Mesendoderm (in vitro differentiated cells): ENCODE measurements at regions not wholly inside any gene's neighbourhood (a gene's known extent, or its start where the extent isn't known, plus 50 kb on each side); places are given as distances from the start of the nearest gene placed in this dataset.

Experiments used
- DNase-seq: peaks from one replicate; pipeline ENCODE4 v3.0.0; 2013
- H2AK5ac ChIP-seq: 2 replicates; pipeline ENCODE4 v1.6.1; 2013; ENCODE audit warnings: low read length, inconsistent platforms
- H2BK120ac ChIP-seq: 2 replicates; pipeline ENCODE4 v1.6.1; 2013; ENCODE audit warnings: low read depth, mild to moderate bottlenecking, low read length, moderate library complexity, mixed read lengths
- H2BK15ac ChIP-seq: replicated peaks from 2 replicates; pipeline ENCODE4 v1.6.1; 2013; ENCODE audit warnings: low read depth, mild to moderate bottlenecking, moderate library complexity
- H2BK5ac ChIP-seq: 2 replicates; pipeline ENCODE4 v1.6.1; 2013; ENCODE audit warnings: low read length, inconsistent platforms
- H3K18ac ChIP-seq: 2 replicates; pipeline ENCODE4 v1.6.1; 2013; ENCODE audit warnings: mild to moderate bottlenecking, low read length, mixed read lengths
- H3K23ac ChIP-seq: one replicate; pipeline ENCODE4 v1.6.1; 2013; ENCODE audit warnings: low read length
- H3K27ac ChIP-seq: 2 replicates; pipeline ENCODE4 v1.5.1; 2013; ENCODE audit warnings: low read depth, mild to moderate bottlenecking, inconsistent platforms, low read length, moderate library complexity
- H3K27me3 ChIP-seq: 2 replicates; pipeline ENCODE4 v1.6.1; 2013; ENCODE audit warnings: low read length, control low read depth, mild to moderate bottlenecking, inconsistent platforms; ENCODE audit not compliant: insufficient read depth, poor library complexity
- H3K36me3 ChIP-seq: 2 replicates; pipeline ENCODE4 v1.6.1; 2013; ENCODE audit warnings: low read length, inconsistent platforms; ENCODE audit not compliant: control insufficient read depth, insufficient read depth
- H3K4ac ChIP-seq: one replicate; pipeline ENCODE4 v1.6.1; 2013; ENCODE audit warnings: low read depth, mild to moderate bottlenecking, low read length, moderate library complexity
- H3K4me1 ChIP-seq: 2 replicates; pipeline ENCODE4 v1.6.1; 2013; ENCODE audit warnings: low read depth, low read length, inconsistent platforms; ENCODE audit not compliant: control insufficient read depth
- H3K4me2 ChIP-seq: 2 replicates; pipeline ENCODE4 v1.6.1; 2013; ENCODE audit warnings: low read length
- H3K4me3 ChIP-seq: 2 replicates; pipeline ENCODE4 v1.5.1; 2013; ENCODE audit warnings: mild to moderate bottlenecking, low read length
- H3K56ac ChIP-seq: one replicate; pipeline ENCODE4 v1.6.1; 2013; ENCODE audit warnings: low read length
- H3K79me1 ChIP-seq: 2 replicates; pipeline ENCODE4 v1.6.1; 2013; ENCODE audit warnings: low read length, inconsistent platforms
- H3K79me2 ChIP-seq: 2 replicates; pipeline ENCODE4 v1.6.1; 2013; ENCODE audit warnings: mild to moderate bottlenecking, low read length; ENCODE audit not compliant: control insufficient read depth, insufficient read depth
- H3K9ac ChIP-seq: 2 replicates; pipeline ENCODE4 v1.6.1; 2013; ENCODE audit warnings: low read length, inconsistent platforms
- H4K5ac ChIP-seq: one replicate; pipeline ENCODE4 v1.6.1; 2013; ENCODE audit warnings: low read length
- H4K8ac ChIP-seq: one replicate; pipeline ENCODE4 v1.6.1; 2013; ENCODE audit warnings: low read depth, mild to moderate bottlenecking, control low read depth, low read length, moderate library complexity
- WGBS: extraction: QIAGEN DNeasy Blood & Tissue Kit; methylation state at CpG from one replicate; pipeline ENCODE4 v1.1.7; 2013; ENCODE audit warnings: low lambda C conversion rate, missing lambda C conversion rate; ENCODE audit not compliant: insufficient coverage; ENCODE audit errors: extremely low coverage; 5-methylcytosine and 5-hydroxymethylcytosine counted together

GRCh38 chr7:31203551-31203950 lies 137.0 kb downstream of the NEUROD6 start:
- Histone ChIP-seq H3K18ac (no peak overlapping the region), H4K5ac (no peak overlapping the region), H3K79me2 (no peaks in the 10 kb centered on the region), H3K9ac (no peak overlapping the region), H3K23ac (no peak overlapping the region), H3K27ac (no peak overlapping the region), H3K4ac (no peak overlapping the region), H3K79me1 (no peaks in the 10 kb centered on the region), H2BK120ac (no peak overlapping the region), H3K4me3 (no peak overlapping the region), H3K36me3 (no peaks in the 10 kb centered on the region), H3K4me1 (no peaks in the 10 kb centered on the region), H2BK5ac (no peak overlapping the region), H4K8ac (no peak overlapping the region), H3K56ac (no peak overlapping the region), H2AK5ac (no peak overlapping the region), H3K27me3 (no peaks in the 10 kb centered on the region), H3K4me2 (no peak overlapping the region), H2BK15ac (no peak overlapping the region)
- DNase-seq = no peak
- WGBS = no CpG with 5 or more reads among the region's 2 CpGs

- Histone ChIP-seq H3K9ac (no peak overlapping the region), H3K27me3 (no peaks in the 10 kb centered on the region), H2AK5ac (no peak overlapping the region), H3K4ac (no peak overlapping the region), H2BK120ac (no peak overlapping the region), H2BK5ac (no peak overlapping the region), H3K4me2 (no peak overlapping the region), H3K4me3 (no peak overlapping the region), H3K4me1 (no peaks in the 10 kb centered on the region), H3K79me1 (no peaks in the 10 kb centered on the region), H3K36me3 (no peaks in the 10 kb centered on the region), H3K18ac (no peak overlapping the region), H3K27ac (no peak overlapping the region), H4K5ac (no peak overlapping the region), H3K79me2 (no peaks in the 10 kb centered on the region), H3K56ac (no peak overlapping the region), H3K23ac (no peak overlapping the region), H2BK15ac (no peak overlapping the region), H4K8ac (no peak overlapping the region)
- DNase-seq = no peak
- no CpG with 5 or more reads among the region's 6 CpGs for WGBS
Observed at GRCh38 chr7:31202801-31203200, 137.7 kb downstream of the NEUROD6 start.

GRCh38 chr7:31192986-31193385 lies 140.9 kb downstream of the ADCYAP1R1 start:
- Histone ChIP-seq H3K27ac (no peak overlapping the region), H2BK120ac (no peak overlapping the region), H3K56ac (no peak overlapping the region), H3K4me1 (no peaks in the 10 kb centered on the region), H2BK15ac (no peak overlapping the region), H3K4me2 (no peak overlapping the region), H4K5ac (no peak overlapping the region), H3K27me3 (no peaks in the 10 kb centered on the region), H3K18ac (peak overlapping the region; percentile 60), H2BK5ac (no peak overlapping the region), H3K36me3 (no peaks in the 10 kb centered on the region), H4K8ac (no peak overlapping the region), H3K79me1 (no peaks in the 10 kb centered on the region), H3K79me2 (no peaks in the 10 kb centered on the region), H3K9ac (no peak overlapping the region), H3K23ac (no peak overlapping the region), H2AK5ac (no peak overlapping the region), H3K4ac (no peak overlapping the region), H3K4me3 (no peak overlapping the region)
- no CpG with 5 or more reads among the region's 27 CpGs for WGBS
- peak; percentile 87 for DNase-seq

GRCh38 chr7:31190906-31191305 lies 138.8 kb downstream of the ADCYAP1R1 start:
- H3K27ac ChIP-seq = no peak overlapping the region
- no peak overlapping the region for H3K18ac ChIP-seq
- DNase-seq = no peak
- H3K79me2 ChIP-seq = no peaks in the 10 kb centered on the region
- no peak overlapping the region for H4K5ac ChIP-seq
- H3K56ac ChIP-seq = no peak overlapping the region
- H3K4me1 ChIP-seq = no peaks in the 10 kb centered on the region
- no peak overlapping the region for H3K9ac ChIP-seq
- H2BK120ac ChIP-seq = no peak overlapping the region
- no peak overlapping the region for H3K4me2 ChIP-seq
- no peaks in the 10 kb centered on the region for H3K36me3 ChIP-seq
- no peaks in the 10 kb centered on the region for H3K79me1 ChIP-seq
- WGBS = no CpG with 5 or more reads among the region's 3 CpGs
- no peak overlapping the region for H2BK15ac ChIP-seq
- H2BK5ac ChIP-seq = no peak overlapping the region
- H3K4ac ChIP-seq = no peak overlapping the region
- no peak overlapping the region for H3K23ac ChIP-seq
- H3K4me3 ChIP-seq = no peak overlapping the region
- H3K27me3 ChIP-seq = no peaks in the 10 kb centered on the region
- no peak overlapping the region for H4K8ac ChIP-seq
- no peak overlapping the region for H2AK5ac ChIP-seq

- Histone ChIP-seq H3K79me1 (no peaks in the 10 kb centered on the region), H2AK5ac (no peak overlapping the region), H3K79me2 (no peaks in the 10 kb centered on the region), H3K4me1 (no peaks in the 10 kb centered on the region), H3K4me3 (no peak overlapping the region), H3K23ac (no peak overlapping the region), H3K27ac (no peak overlapping the region), H3K27me3 (no peaks in the 10 kb centered on the region), H4K5ac (no peak overlapping the region), H3K36me3 (no peaks in the 10 kb centered on the region), H3K4me2 (no peak overlapping the region), H3K9ac (no peak overlapping the region), H2BK5ac (no peak overlapping the region), H3K4ac (no peak overlapping the region), H2BK15ac (no peak overlapping the region), H3K56ac (no peak overlapping the region), H2BK120ac (no peak overlapping the region), H4K8ac (no peak overlapping the region), H3K18ac (no peak overlapping the region)
- no peak for DNase-seq
- WGBS = no CpG with 5 or more reads among the region's 1 CpG
Observed at GRCh38 chr7:31186202-31186601, 134.1 kb downstream of the ADCYAP1R1 start.

- no peak overlapping the region for H2BK15ac ChIP-seq
- no CpG with 5 or more reads among the region's 3 CpGs for WGBS
Observed at GRCh38 chr7:31175672-31176071, 123.6 kb downstream of the ADCYAP1R1 start.

More at GRCh38 chr7:31175672-31176071, 123.6 kb downstream of the ADCYAP1R1 start:
- Histone ChIP-seq H3K79me2 (no peaks in the 10 kb centered on the region), H3K27me3 (no peaks in the 10 kb centered on the region), H3K36me3 (no peaks in the 10 kb centered on the region), H3K56ac (no peak overlapping the region), H3K4me2 (no peak overlapping the region), H3K18ac (no peak overlapping the region), H4K5ac (no peak overlapping the region), H4K8ac (no peak overlapping the region), H2BK5ac (no peak overlapping the region), H3K79me1 (no peaks in the 10 kb centered on the region), H3K4ac (no peak overlapping the region), H3K4me1 (no peaks in the 10 kb centered on the region), H3K9ac (no peak overlapping the region), H2BK120ac (no peak overlapping the region), H3K27ac (no peak overlapping the region), H3K4me3 (no peak overlapping the region), H3K23ac (no peak overlapping the region), H2AK5ac (no peak overlapping the region)
- DNase-seq = peak; percentile 22
